OCI-LY1 (cell line): ENCODE measurements at regions not wholly inside any gene's neighbourhood (a gene's known extent, or its start where the extent isn't known, plus 50 kb on each side); places are given as distances from the start of the nearest gene placed in this dataset.

Source experiments
- CTCF ChIP-seq: fragments of 200-600 bp; sonication (generic), shearing (Covaris generic); IDR thresholded peaks from 2 replicates; pipeline ENCODE4 v1.5.1; 2017; ENCODE audit warnings: mild to moderate bottlenecking, antibody characterized with exemption, low read length, moderate library complexity, mixed read lengths
- EZH2 ChIP-seq: fragments of 200-600 bp; sonication (generic), shearing (Covaris generic); IDR thresholded peaks from 2 replicates; pipeline ENCODE4 v1.8.0; 2017; ENCODE audit warnings: borderline replicate concordance, mixed run types, mild to moderate bottlenecking, antibody characterized with exemption, low read length, moderate library complexity, mixed read lengths

- TF ChIP-seq CTCF (no peak), EZH2 (no peak)
Observed at GRCh38 chr12:88895634-88896033, 315.4 kb upstream of the KITLG start.
